A549 (cell line): ENCODE measurements at regions not wholly inside any gene's neighbourhood (a gene's known extent, or its start where the extent isn't known, plus 50 kb on each side); places are given as distances from the start of the nearest gene placed in this dataset.

ENCODE experiments used
- ATAC-seq, 2 experiments: fragments of 200-7000 bp in 1 of 2; fragments of >200 bp in 1 of 2; cut with Nextera tagmentation in 1 of 2; cut with Tn5 transposase in 1 of 2; 3 replicates each; pipeline versions ENCODE4 v1.8.0 to v1.9.1; 2018 to 2020; ENCODE audit warnings: mild to moderate bottlenecking in 1 of 2, moderate library complexity in 1 of 2
- CTCF ChIA-PET: fragments of 300-600 bp; sonication (Branson Sonifier 250); formaldehyde crosslinking; extraction: SDS; loops from one replicate; lab custom pipeline; 2021; ENCODE audit warnings: antibody characterized with exemption, inconsistent platforms; lab: Yijun Ruan, JAX
- POLR2A ChIA-PET: fragments of 350-600 bp; formaldehyde crosslinking; extraction: SDS; loops from one replicate; lab custom pipeline; 2021; ENCODE audit warnings: antibody characterized with exemption, inconsistent platforms; lab: Yijun Ruan, JAX
- DNase-seq, 2 experiments: peaks; one replicate each; pipeline versions ENCODE4 v3.0.0 to v3.0.0-alpha.2; 2011 to 2016; ENCODE audit warnings: low read depth in 1 of 2, low spot score in 1 of 2
- FAIRE-seq: peaks from 2 replicates; lab custom pipeline; 2011; peaks lifted over from hg19 to GRCh38; lab: Jason Lieb, UNC
- H3K27ac ChIP-seq, 2 experiments: fragments of >200 bp; sonication (Bioruptor Twin); formaldehyde crosslinking; 3 replicates each; pipeline ENCODE4 v1.5.1; 2016 to 2017
- H3K4me1 ChIP-seq: fragments of >200 bp; sonication (Bioruptor Twin); formaldehyde crosslinking; 3 replicates; pipeline ENCODE4 v1.6.1; 2016
- H3K4me2 ChIP-seq: fragments of >200 bp; sonication (Bioruptor Twin); formaldehyde crosslinking; 3 replicates; pipeline ENCODE4 v1.6.1; 2016
- H3K4me3 ChIP-seq: fragments of >200 bp; sonication (Bioruptor Twin); formaldehyde crosslinking; 3 replicates; pipeline ENCODE4 v1.5.1; 2016
- H3K9me3 ChIP-seq: fragments of >200 bp; sonication (Bioruptor Twin); formaldehyde crosslinking; 3 replicates; pipeline ENCODE4 v1.6.1; 2016
- CBX8 ChIP-seq: fragments of 200-600 bp; sonication (generic); IDR thresholded peaks from 2 replicates; pipeline ENCODE4 v1.6.1; 2016
- CHD2 ChIP-seq: fragments of 150-350 bp; IDR thresholded peaks from 2 replicates; pipeline ENCODE4 v1.6.1; 2014; ENCODE audit warnings: low read length; ENCODE audit not compliant: partially characterized antibody
- CTCF ChIP-seq: fragments of >200 bp; sonication (Bioruptor Twin); formaldehyde crosslinking; IDR thresholded peaks from 3 replicates; pipeline ENCODE4 v1.5.1; 2016
- EHMT2 ChIP-seq: fragments of 200-600 bp; sonication (generic); IDR thresholded peaks from 2 replicates; pipeline ENCODE4 v1.6.1; 2016; ENCODE audit warnings: antibody characterized with exemption, low read depth, mild to moderate bottlenecking, moderate library complexity
- EP300 ChIP-seq, 2 experiments: fragments of >200 bp; sonication (Bioruptor Twin); formaldehyde crosslinking; IDR thresholded peaks; 2 replicates in 1 of 2; 3 replicates in 1 of 2; pipeline ENCODE4 v1.6.1; 2016 to 2017
- FOSL2 ChIP-seq, 2 experiments: fragments of 450-650 bp in 1 of 2; fragments of >200 bp in 1 of 2; sonication (Bioruptor Twin) in 1 of 2; formaldehyde crosslinking; IDR thresholded peaks; 2 replicates each; pipeline versions ENCODE4 v1.5.0 to v1.6.1; 2016 to 2020; ENCODE audit warnings: mild to moderate bottlenecking in 1 of 2, moderate library complexity in 1 of 2
- HDAC2 ChIP-seq: fragments of 200-600 bp; sonication (generic); IDR thresholded peaks from 2 replicates; pipeline ENCODE4 v1.6.1; 2016
- HEYL ChIP-seq: fragments of 250-450 bp; sonication (Bioruptor Pico); IDR thresholded peaks from 2 replicates; pipeline ENCODE4 v1.8.0; 2021; ENCODE audit warnings: mild to moderate bottlenecking, moderate library complexity
- HOXB5 ChIP-seq: fragments of 250-450 bp; sonication (Bioruptor Pico); IDR thresholded peaks from 2 replicates; pipeline ENCODE4 v1.5.0; 2020; ENCODE audit warnings: mild to moderate bottlenecking, moderate library complexity
- JUN ChIP-seq, 2 experiments: fragments of >200 bp; sonication (Bioruptor Twin); formaldehyde crosslinking; IDR thresholded peaks; 2 replicates in 1 of 2; 3 replicates in 1 of 2; pipeline ENCODE4 v1.6.1; 2016 to 2017
- JUNB ChIP-seq: fragments of >200 bp; sonication (Bioruptor Twin); formaldehyde crosslinking; IDR thresholded peaks from 2 replicates; pipeline ENCODE4 v1.6.1; 2016
- MAX ChIP-seq: IDR thresholded peaks from 2 replicates; pipeline ENCODE4 v1.6.1; 2012
- NFE2L2 ChIP-seq: fragments of 150-350 bp; conservative IDR thresholded peaks from 2 replicates; pipeline ENCODE4 v1.6.1; 2014; ENCODE audit warnings: low read length
- NPAS2 ChIP-seq: fragments of 250-450 bp; sonication (Bioruptor Pico); IDR thresholded peaks from 2 replicates; pipeline ENCODE4 v1.8.0; 2022; ENCODE audit warnings: mild to moderate bottlenecking, moderate library complexity, borderline replicate concordance
- NR3C1 ChIP-seq: fragments of >200 bp; sonication (Bioruptor Twin); formaldehyde crosslinking; IDR thresholded peaks from 3 replicates; pipeline ENCODE4 v1.6.1; 2017
- PHF8 ChIP-seq: fragments of 200-600 bp; sonication (generic); IDR thresholded peaks from 2 replicates; pipeline ENCODE4 v1.6.1; 2016; ENCODE audit warnings: low read depth, mild to moderate bottlenecking, antibody characterized with exemption, moderate library complexity, borderline replicate concordance
- RARB ChIP-seq: fragments of 250-450 bp; sonication (Bioruptor Pico); IDR thresholded peaks from 2 replicates; pipeline ENCODE4 v1.8.0; 2021; ENCODE audit warnings: mild to moderate bottlenecking, moderate library complexity
- REST ChIP-seq: fragments of 200-600 bp; sonication (generic); IDR thresholded peaks from 2 replicates; pipeline ENCODE4 v1.6.1; 2016; ENCODE audit warnings: antibody characterized with exemption, mild to moderate bottlenecking, moderate library complexity
- RNF2 ChIP-seq: fragments of 200-600 bp; sonication (generic); IDR thresholded peaks from 2 replicates; pipeline ENCODE4 v1.6.1; 2016; ENCODE audit warnings: low read depth, mild to moderate bottlenecking, antibody characterized with exemption, moderate library complexity, borderline replicate concordance
- SREBF2 ChIP-seq: fragments of 450-650 bp; IDR thresholded peaks from 2 replicates; pipeline ENCODE4 v1.6.1; 2014; ENCODE audit warnings: mild to moderate bottlenecking, moderate library complexity
- TFCP2L1 ChIP-seq: fragments of 250-450 bp; sonication (Bioruptor Pico); IDR thresholded peaks from 2 replicates; pipeline ENCODE4 v1.5.0; 2021; ENCODE audit warnings: mild to moderate bottlenecking
- ZFP36 ChIP-seq: fragments of 450-650 bp; IDR thresholded peaks from 2 replicates; pipeline ENCODE4 v1.6.1; 2014; ENCODE audit warnings: borderline replicate concordance; ENCODE audit not compliant: partially characterized antibody
- ZSCAN20 ChIP-seq: fragments of 250-450 bp; sonication (Bioruptor Pico); IDR thresholded peaks from 2 replicates; pipeline ENCODE4 v1.8.0; 2022; ENCODE audit warnings: mild to moderate bottlenecking, moderate library complexity
- WGBS: methylation state at CpG from one replicate; pipeline ENCODE4 v1.1.6; 2017; ENCODE audit errors: missing lambda C conversion rate; 5-methylcytosine and 5-hydroxymethylcytosine counted together
- TF ChIP-seq, protein P1 (sequence below): fragments of 450-650 bp; IDR thresholded peaks from 2 replicates; pipeline ENCODE4 v1.6.1; 2014; ENCODE audit warnings: antibody characterized with exemption
- TF ChIP-seq, protein P2 (sequence below): fragments of 250-450 bp; sonication (Bioruptor Pico); IDR thresholded peaks from 2 replicates; pipeline ENCODE4 v1.5.0; 2021; ENCODE audit warnings: mild to moderate bottlenecking, moderate library complexity, borderline replicate concordance

DNA sequence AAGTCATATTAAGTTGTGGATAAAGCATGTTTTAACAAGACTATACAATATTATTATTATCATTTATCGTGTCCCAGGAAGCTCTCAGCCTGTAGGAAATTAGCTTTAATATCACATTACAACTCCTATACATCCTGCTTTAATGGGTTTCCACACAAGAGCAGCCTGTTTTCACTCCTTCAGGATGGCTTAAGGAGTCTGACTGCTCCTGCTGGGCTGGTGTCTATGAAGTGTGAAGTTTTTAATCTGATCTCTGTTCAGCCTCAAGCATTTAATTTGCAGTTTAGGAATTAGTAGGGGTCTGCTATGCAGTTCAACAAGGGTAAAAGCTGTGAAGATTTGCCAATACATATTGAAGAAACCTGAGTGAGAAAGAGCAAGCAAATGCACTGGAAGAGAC, 653.4 kb upstream of the LRRC4C start:
- CTCF ChIA-PET = no interaction called here
- FAIRE-seq = no peak
- no peaks in the 10 kb centered on the region for H3K9me3 ChIP-seq
- H3K4me1 ChIP-seq = no peaks in the 10 kb centered on the region
- TF ChIP-seq EP300 (IDR thresholded peaks at IDR 0.05) (no peak), ZFP36 (no peak), RNF2 (no peak), NR3C1 (no peak), SREBF2 (no peak), NPAS2 (CRISPR knock-in tag) (no peak), CTCF (no peak), RARB (CRISPR knock-in tag) (no peak), PHF8 (no peak), JUNB (no peak), HEYL (CRISPR knock-in tag) (no peak), FOSL2 (IDR thresholded peaks at IDR 0.05) (no peak), FOSL2 (CRISPR knock-in tag; IDR thresholded peaks at IDR 0.05) (no peak), MAX (no peak), EHMT2 (no peak), HDAC2 (no peak), TFCP2L1 (CRISPR knock-in tag) (no peak), CHD2 (no peak)
- TF ChIP-seq, protein P1, sequence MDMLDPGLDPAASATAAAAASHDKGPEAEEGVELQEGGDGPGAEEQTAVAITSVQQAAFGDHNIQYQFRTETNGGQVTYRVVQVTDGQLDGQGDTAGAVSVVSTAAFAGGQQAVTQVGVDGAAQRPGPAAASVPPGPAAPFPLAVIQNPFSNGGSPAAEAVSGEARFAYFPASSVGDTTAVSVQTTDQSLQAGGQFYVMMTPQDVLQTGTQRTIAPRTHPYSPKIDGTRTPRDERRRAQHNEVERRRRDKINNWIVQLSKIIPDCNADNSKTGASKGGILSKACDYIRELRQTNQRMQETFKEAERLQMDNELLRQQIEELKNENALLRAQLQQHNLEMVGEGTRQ = no peak
- TF ChIP-seq, protein P2, sequence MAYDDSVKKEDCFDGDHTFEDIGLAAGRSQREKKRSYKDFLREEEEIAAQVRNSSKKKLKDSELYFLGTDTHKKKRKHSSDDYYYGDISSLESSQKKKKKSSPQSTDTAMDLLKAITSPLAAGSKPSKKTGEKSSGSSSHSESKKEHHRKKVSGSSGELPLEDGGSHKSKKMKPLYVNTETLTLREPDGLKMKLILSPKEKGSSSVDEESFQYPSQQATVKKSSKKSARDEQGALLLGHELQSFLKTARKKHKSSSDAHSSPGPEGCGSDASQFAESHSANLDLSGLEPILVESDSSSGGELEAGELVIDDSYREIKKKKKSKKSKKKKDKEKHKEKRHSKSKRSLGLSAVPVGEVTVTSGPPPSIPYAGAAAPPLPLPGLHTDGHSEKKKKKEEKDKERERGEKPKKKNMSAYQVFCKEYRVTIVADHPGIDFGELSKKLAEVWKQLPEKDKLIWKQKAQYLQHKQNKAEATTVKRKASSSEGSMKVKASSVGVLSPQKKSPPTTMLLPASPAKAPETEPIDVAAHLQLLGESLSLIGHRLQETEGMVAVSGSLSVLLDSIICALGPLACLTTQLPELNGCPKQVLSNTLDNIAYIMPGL = no peak
- POLR2A ChIA-PET = no interaction called here
- DNase-seq = no peak
- no peak overlapping the region for H3K4me2 ChIP-seq
- H3K27ac ChIP-seq = no peak overlapping the region
- H3K4me3 ChIP-seq = no peak overlapping the region
- ATAC-seq = no peak
- 0% methylated on average over 1 of the region's 1 CpG for WGBS

DNA sequence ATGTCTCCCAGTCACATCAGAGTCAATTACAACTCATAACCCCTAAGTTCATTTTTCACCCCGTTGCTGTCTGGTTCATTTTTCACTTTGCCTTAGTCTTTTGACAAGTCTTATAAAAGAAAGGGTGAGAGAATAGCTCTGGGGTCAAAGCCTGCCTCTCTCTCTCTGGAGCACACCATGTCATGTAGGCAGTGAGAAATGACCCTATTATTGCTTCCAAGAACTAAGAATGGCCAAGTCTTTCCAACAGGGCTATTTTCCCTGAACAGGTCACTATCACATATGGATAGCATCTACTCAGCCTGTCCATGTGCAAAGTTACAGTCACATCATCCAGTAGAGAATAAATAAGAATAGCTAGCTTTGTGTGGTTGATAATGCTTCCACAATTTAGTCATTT, 655.5 kb upstream of the LRRC4C start:
- 0% methylated on average over 1 of the region's 1 CpG for WGBS
- DNase-seq (no peak), FAIRE-seq (no peak)
- Histone ChIP-seq H3K4me2 (no peak overlapping the region), H3K27ac (no peak overlapping the region), H3K9me3 (no peaks in the 10 kb centered on the region)
- CTCF ChIA-PET = no interaction called here
- TF ChIP-seq, protein P1 = no peak
- no peak for TF ChIP-seq JUN (IDR thresholded peaks at IDR 0.05)
- TF ChIP-seq PHF8 = no peak
- no peak for TF ChIP-seq HOXB5 (CRISPR knock-in tag)
- no peak for TF ChIP-seq NFE2L2
- TF ChIP-seq REST = no peak
- no peak for TF ChIP-seq ZSCAN20 (CRISPR knock-in tag)
- TF ChIP-seq CBX8 = no peak
- TF ChIP-seq, all 56 proteins: peak for 0
- H3K4me3 ChIP-seq = no peak overlapping the region
- POLR2A ChIA-PET = no interaction called here
- no peaks in the 10 kb centered on the region for H3K4me1 ChIP-seq
- no peak for ATAC-seq
